Epithelial cell of esophagus (primary cell): ENCODE measurements at regions not wholly inside any gene's neighbourhood (a gene's known extent, or its start where the extent isn't known, plus 50 kb on each side); places are given as distances from the start of the nearest gene placed in this dataset.
A peak's percentile ranks its signal among the peaks of the same experiment; 100 is the strongest.

Experiments
- DNase-seq: peaks from one replicate; pipeline ENCODE4 v3.0.0; 2010; ENCODE audit warnings: low read depth
- H3K4me3 ChIP-seq: 2 replicates; pipeline ENCODE4 v1.5.1; 2011; ENCODE audit warnings: mild to moderate bottlenecking, low read length, control low read depth
- TF ChIP-seq, protein P1 (sequence below): IDR thresholded peaks from 2 replicates; pipeline ENCODE4 v1.5.1; 2011; ENCODE audit warnings: low read depth, mild to moderate bottlenecking, low read length, control low read depth, inconsistent platforms; ENCODE audit not compliant: insufficient read depth; ENCODE audit errors: missing control alignments

- TF ChIP-seq, protein P1, sequence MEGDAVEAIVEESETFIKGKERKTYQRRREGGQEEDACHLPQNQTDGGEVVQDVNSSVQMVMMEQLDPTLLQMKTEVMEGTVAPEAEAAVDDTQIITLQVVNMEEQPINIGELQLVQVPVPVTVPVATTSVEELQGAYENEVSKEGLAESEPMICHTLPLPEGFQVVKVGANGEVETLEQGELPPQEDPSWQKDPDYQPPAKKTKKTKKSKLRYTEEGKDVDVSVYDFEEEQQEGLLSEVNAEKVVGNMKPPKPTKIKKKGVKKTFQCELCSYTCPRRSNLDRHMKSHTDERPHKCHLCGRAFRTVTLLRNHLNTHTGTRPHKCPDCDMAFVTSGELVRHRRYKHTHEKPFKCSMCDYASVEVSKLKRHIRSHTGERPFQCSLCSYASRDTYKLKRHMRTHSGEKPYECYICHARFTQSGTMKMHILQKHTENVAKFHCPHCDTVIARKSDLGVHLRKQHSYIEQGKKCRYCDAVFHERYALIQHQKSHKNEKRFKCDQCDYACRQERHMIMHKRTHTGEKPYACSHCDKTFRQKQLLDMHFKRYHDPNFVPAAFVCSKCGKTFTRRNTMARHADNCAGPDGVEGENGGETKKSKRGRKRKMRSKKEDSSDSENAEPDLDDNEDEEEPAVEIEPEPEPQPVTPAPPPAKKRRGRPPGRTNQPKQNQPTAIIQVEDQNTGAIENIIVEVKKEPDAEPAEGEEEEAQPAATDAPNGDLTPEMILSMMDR = no peak
- DNase-seq = peak; percentile 88
- H3K4me3 ChIP-seq = no peak overlapping the region
Observed at GRCh38 chr11:128053981-128054931, 533.1 kb downstream of the ETS1 start.

DNA sequence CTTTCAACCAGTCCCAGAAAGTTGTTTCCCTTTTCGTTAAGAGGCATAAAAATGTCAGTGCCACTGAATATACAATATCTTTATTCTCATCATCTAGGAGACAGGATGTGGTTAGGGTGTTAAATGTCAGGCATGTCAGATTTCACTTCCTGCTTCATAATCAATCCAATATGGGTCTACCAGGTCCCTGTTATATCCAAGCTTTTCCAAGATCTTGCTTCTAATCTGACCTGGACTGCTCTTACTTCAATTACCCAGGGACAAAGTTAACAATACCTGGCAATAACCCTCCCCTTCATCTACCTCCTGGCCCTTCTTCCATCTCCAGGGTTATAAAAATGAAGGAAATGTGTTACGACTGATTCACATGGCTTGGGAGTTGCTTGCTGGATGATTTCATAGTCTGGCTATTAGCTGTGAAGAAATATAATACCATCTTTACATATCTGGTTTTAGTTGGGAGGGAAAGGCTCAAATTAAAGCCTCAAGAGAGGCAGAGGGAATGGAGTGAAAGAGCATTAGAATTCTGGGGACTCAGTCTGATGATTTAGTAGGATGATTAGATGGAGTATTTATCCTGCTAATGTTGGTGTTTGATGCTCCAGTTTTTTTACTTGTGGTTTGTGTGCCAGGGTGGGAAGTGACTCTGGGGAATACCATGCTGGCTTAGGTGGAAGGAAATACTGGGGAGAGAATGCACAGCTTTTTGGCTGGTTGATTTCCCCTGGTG lies 534.3 kb downstream of the ETS1 start:
- TF ChIP-seq, protein P1 = no peak
- no peak overlapping the region for H3K4me3 ChIP-seq
- peak; percentile 80 for DNase-seq

- no peak overlapping the region for H3K4me3 ChIP-seq
- TF ChIP-seq, protein P1 = no peak
- DNase-seq = no peak
Observed at GRCh38 chr11:128048121-128048520, 539.2 kb downstream of the ETS1 start.

DNA sequence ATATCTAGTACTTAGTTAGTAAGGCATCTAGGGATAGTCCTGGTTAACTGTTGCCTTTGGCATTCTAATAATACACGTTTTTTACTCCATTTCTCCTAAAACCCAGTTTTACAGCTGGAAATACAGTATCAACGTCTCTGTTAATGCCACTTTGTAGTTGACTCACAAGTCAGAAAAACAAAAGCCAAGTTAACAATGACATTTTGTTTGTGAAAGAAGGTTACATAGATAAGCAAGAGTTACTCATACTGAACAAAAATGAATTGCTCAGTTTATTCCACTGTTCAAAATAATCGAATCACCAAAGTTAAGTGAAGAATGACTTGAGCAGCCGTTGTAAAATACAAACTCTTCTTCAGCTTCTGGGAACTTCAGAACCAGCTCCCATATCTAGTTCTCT lies 540.3 kb downstream of the ETS1 start:
- H3K4me3 ChIP-seq = no peak overlapping the region
- DNase-seq = no peak
- TF ChIP-seq, protein P1 = no peak

DNA sequence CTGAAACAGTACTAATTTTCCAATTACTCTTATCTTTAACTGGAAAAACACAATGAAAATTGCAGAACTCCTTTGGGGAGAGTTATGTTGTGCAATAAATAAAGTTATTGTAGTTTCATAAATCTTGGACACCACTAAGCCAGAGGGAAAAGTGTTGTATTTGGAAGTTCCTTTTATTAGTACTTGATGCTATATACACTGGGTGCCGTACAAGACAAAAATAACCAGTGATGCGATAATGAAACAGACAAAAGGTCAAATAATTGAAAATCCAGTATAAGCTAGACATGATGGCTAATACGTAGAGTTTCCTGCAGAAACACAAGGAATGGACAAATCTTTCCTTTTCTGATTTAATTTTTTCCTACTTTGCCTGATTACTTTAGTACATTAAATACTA lies 541.1 kb downstream of the ETS1 start:
- H3K4me3 ChIP-seq = no peak overlapping the region
- DNase-seq = no peak
- TF ChIP-seq, protein P1 = no peak

DNA sequence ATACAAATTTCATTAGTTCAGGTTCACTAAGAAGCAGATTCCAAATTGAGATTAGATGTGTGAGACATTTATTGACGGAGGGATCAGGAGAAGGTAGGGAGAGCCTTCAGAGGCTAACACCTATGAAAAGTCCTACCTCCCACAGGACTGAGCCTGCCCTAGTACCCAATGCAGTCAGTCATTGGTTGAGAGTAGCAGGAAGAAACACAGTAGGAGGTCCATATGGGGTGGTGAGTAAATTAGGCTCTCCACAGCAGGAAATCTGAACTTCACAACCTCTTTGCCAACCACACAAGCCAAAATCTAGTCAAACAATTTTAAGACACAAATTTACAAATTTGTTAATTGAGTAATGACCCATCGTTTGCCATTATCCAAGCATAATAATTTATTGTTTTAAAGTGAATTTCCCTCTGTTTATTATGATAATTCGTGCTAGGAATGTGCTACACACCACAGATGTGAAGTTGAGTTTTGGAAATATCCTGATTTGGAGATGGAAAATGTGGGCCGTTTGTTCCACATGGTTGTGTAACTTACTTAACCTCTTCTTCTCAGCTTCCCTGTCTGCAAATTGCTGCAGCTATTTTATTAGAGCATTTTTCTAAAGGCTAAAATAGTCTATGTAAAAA lies 542.1 kb downstream of the ETS1 start:
- DNase-seq = no peak
- no peak overlapping the region for H3K4me3 ChIP-seq
- TF ChIP-seq, protein P1 = no peak
